ENCODE measurements at regions not wholly inside any gene's neighbourhood (a gene's known extent, or its start where the extent isn't known, plus 50 kb on each side); places are given as distances from the start of the nearest gene placed in this dataset.

DNA sequence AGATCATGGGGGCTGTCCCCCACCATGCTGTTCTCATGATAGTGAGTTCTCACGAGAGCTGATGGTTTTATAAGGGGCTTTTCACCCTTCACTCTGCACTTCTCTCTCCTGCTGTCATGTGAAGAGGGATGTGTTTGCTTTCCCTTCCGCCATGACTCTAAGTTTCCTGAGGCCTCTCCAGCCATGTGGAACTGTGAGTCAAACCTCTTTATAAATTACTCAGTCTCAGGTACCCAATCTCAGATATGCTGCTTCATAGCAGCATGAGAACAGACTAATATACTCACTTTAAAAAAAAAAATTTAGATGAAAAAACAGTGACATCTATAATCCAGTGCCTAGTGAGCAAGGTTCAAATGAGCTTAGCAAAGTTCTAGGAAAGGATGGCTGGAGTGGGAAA, 135.1 kb upstream of the RAB4A start:
- Mint-ChIP-seq H3K36me3 (ENCODE audit: low read depth) (peaks cover 24% of the 10 kb centered on the region), H3K27ac (no peak overlapping the region), H3K27me3 (peaks cover 19% of the 10 kb centered on the region), H3K4me3 (no peak overlapping the region), H3K9me3 (peaks cover 26% of the 10 kb centered on the region), H3K4me1 (ENCODE audit: low read depth) (peaks cover 81% of the 10 kb centered on the region)
- intact Hi-C loops (cut with micrococcal nuclease): loop anchor here (2.0 kb wide), 1 partner anchor 23 kb away; no protein-coding TSS in a partner anchor

DNA sequence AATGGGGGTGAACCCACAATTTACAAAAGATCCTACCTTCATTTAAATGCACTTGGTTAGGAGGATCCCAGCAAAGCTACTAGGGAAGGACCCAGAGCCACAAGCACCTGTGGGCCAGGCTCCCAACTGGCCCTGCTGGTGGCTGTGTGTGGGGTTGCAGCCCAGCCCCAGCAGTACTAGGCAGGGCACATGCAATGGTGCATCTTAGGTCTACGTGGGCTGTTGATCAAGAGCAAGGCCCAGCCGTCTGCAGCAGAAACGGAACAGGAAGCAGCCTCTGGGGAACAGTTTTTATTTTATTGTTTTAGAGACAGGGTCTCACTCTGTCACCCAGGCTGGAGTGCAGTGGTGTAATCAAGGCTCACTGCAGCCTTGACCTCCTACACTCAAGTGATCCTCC, 134.1 kb upstream of the RAB4A start:
- intact Hi-C loops (cut with micrococcal nuclease): no loop called here
- Mint-ChIP-seq H3K27ac (peak overlapping the region; percentile 75), H3K4me3 (peak overlapping the region; percentile 23), H3K4me1 (ENCODE audit: low read depth) (peaks cover 70% of the 10 kb centered on the region), H3K27me3 (peaks cover 11% of the 10 kb centered on the region), H3K9me3 (peaks cover 26% of the 10 kb centered on the region), H3K36me3 (ENCODE audit: low read depth) (peaks cover 24% of the 10 kb centered on the region)

DNA sequence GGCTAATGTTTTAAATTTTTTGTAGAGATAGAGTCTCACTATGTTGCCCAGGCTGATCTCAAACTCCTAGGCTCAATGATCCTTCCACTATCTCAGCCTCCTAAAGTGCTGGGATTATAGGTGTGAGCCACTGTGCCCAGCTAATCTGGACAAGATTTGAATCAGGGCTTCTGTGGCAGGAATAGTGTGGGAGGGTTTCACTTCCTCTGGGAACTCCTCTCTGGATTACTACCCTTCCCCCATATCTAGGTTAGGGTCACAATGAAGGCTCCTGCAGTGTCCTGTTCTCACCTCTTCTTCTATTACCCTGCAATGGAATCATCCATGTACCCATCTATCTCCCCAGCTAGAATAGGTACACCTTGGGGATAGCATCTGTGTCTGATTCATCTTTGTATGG, 133.6 kb upstream of the RAB4A start:
- peaks cover 67% of the 10 kb centered on the region for H3K4me1 Mint-ChIP-seq (ENCODE audit: low read depth)
- intact Hi-C loops (cut with micrococcal nuclease): no loop called here

DNA sequence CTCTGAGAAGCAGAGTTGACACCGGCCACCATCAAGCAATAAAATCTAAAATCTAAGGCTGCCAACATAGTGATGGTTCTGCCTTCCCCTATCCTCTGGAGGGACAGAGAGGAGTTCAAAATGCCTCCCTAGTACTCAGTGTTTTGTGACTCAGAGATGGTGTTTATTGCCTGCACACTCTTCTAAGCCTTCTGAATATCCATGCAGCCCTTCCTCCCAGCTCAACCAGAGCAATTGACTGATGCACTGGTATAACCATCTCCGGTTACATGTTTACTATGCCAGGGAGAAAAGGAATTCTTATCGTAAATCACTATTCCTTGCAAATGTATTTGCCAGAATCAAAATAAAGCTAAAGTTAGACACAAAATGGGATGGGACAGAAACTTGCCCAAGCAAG, 132.9 kb upstream of the RAB4A start:
- Mint-ChIP-seq H3K4me3 (no peak overlapping the region), H3K4me1 (ENCODE audit: low read depth) (peaks cover 64% of the 10 kb centered on the region), H3K9me3 (peaks cover 26% of the 10 kb centered on the region), H3K27ac (no peak overlapping the region), H3K27me3 (peaks cover 10% of the 10 kb centered on the region), H3K36me3 (ENCODE audit: low read depth) (peaks cover 24% of the 10 kb centered on the region)
- intact Hi-C loops (cut with micrococcal nuclease): no loop called here

More for the DNA sequence above, 133.6 kb upstream of the RAB4A start:
- peak overlapping the region; percentile 75 for H3K27ac Mint-ChIP-seq
- peak overlapping the region; percentile 23 for H3K4me3 Mint-ChIP-seq
- peaks cover 7% of the 10 kb centered on the region for H3K27me3 Mint-ChIP-seq
- peaks cover 26% of the 10 kb centered on the region for H3K9me3 Mint-ChIP-seq
- peaks cover 24% of the 10 kb centered on the region for H3K36me3 Mint-ChIP-seq (ENCODE audit: low read depth)

DNA sequence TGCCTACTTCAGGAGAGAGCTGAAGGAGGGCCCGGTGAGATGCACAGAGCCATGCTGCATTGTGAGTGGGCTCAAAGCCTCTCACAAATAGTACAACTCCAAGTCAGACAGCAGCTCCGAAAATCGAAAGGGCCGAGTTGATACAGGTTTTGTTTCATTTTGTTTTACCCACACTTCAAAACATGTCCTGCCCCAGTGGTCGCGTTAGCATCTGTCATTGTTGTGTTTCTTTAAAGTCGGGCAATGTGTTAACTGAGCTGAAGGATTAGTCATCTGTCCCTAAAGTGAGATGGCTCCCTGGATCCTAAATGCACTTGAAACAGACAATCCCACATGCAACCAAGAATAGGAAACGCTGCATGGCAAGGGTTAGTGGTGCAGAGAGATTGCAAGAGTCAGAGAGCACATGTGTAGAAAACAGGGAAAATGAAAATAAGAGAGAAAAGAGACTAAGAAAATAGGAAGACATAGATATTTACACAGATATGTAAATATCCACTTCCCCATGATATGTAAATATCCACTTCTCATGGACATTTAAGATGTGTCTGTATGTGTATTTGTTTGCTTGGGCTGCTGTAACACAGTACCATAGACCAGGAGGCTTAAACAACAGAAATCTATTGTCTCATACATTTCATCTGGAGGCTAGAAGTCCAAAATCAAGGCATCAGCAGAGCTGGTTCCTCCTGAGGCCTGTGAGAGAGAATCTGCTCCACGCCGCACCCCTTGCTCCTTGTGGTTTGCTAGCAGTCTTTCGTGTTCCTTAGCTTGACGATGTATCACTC, 131.4 kb upstream of the RAB4A start:
- H3K4me3 Mint-ChIP-seq: no peak overlapping the region
- intact Hi-C loops (cut with micrococcal nuclease): no loop called here
- peaks cover 11% of the 10 kb centered on the region for H3K27me3 Mint-ChIP-seq
- H3K27ac Mint-ChIP-seq: no peak overlapping the region
- H3K9me3 Mint-ChIP-seq: peaks cover 13% of the 10 kb centered on the region
- H3K4me1 Mint-ChIP-seq (ENCODE audit: low read depth): peaks cover 49% of the 10 kb centered on the region
- peaks cover 10% of the 10 kb centered on the region for H3K36me3 Mint-ChIP-seq (ENCODE audit: low read depth)

DNA sequence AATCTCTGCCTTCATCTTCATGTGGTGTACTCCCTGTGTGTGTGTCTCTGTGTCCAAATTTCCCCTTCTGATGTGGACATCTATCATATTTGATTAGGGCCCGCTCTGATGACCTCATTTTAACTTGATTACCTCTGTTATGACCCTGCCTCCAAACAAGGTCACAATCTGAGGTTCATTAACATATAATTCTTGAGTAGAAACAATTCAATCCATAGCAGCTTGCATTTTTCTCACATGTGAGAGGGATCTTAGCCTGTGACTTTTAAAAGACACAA, 130.9 kb upstream of the RAB4A start:
- H3K4me1 Mint-ChIP-seq (ENCODE audit: low read depth): peaks cover 45% of the 10 kb centered on the region
- no peak overlapping the region for H3K27ac Mint-ChIP-seq
- peaks cover 7% of the 10 kb centered on the region for H3K9me3 Mint-ChIP-seq
- intact Hi-C loops (cut with micrococcal nuclease): no loop called here
- H3K4me3 Mint-ChIP-seq: no peak overlapping the region
- H3K36me3 Mint-ChIP-seq (ENCODE audit: low read depth): peaks cover 5% of the 10 kb centered on the region
- peaks cover 11% of the 10 kb centered on the region for H3K27me3 Mint-ChIP-seq

DNA sequence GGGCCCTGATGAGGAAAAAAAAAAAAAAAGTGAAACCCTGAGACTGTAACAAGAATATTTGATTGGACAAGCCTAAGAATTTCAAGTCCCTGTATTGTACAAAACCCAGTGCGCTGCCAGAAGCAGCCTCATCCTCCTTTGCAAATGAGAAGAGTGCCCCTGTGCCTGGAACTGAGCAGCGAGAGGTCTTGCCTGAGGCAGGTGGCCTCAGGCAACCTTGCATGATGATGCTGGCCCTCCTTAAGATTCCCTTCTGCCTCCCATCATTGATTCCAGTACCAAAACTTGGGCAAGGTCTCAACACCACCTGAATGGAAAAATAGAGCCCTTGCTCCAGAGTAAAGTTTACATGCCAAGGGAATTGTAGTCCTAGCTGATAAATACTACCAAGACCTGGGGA, 129.6 kb upstream of the RAB4A start:
- H3K27ac Mint-ChIP-seq: no peak overlapping the region
- intact Hi-C loops (cut with micrococcal nuclease): no loop called here
- H3K4me1 Mint-ChIP-seq (ENCODE audit: low read depth): peaks cover 42% of the 10 kb centered on the region
- peaks cover 11% of the 10 kb centered on the region for H3K27me3 Mint-ChIP-seq
- H3K36me3 Mint-ChIP-seq (ENCODE audit: low read depth): no peaks in the 10 kb centered on the region
- H3K4me3 Mint-ChIP-seq: no peak overlapping the region
- H3K9me3 Mint-ChIP-seq: no peaks in the 10 kb centered on the region

DNA sequence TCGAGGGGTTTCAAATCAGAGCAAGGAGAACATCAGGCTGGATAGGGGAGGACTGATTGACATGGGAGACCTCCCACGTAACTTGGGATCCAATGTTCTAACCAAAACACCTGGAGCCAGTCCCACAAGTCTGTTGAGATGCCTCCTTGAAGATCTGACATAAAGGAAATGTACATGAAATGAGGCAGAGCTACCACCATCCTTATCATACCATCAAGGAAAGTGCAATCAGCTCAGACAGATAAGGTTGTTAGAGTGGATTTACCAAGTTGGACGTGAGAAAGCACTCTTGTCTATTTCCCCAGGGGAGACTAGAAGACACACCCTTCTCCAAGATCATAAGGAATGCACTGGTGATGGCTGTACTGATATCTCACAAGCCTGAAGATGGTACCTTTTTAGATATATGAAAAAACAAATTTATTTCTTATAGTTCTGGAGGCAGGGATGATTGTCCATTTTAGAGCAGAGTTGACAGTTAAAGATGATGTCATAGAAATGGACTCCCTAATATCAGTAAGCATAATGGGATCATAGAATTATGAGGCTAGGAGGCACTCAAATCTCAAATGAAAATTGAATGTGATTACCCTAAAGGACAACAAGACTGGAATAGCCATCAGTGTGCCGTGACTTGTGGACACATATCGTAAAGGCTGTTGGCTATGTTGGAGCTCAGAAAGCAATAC, 129.1 kb upstream of the RAB4A start:
- H3K36me3 Mint-ChIP-seq (ENCODE audit: low read depth): no peaks in the 10 kb centered on the region
- no peaks in the 10 kb centered on the region for H3K9me3 Mint-ChIP-seq
- no peak overlapping the region for H3K4me3 Mint-ChIP-seq
- intact Hi-C loops (cut with micrococcal nuclease): no loop called here
- H3K27me3 Mint-ChIP-seq: peaks cover 11% of the 10 kb centered on the region
- peaks cover 37% of the 10 kb centered on the region for H3K4me1 Mint-ChIP-seq (ENCODE audit: low read depth)
- peak overlapping the region; percentile 12 for H3K27ac Mint-ChIP-seq

DNA sequence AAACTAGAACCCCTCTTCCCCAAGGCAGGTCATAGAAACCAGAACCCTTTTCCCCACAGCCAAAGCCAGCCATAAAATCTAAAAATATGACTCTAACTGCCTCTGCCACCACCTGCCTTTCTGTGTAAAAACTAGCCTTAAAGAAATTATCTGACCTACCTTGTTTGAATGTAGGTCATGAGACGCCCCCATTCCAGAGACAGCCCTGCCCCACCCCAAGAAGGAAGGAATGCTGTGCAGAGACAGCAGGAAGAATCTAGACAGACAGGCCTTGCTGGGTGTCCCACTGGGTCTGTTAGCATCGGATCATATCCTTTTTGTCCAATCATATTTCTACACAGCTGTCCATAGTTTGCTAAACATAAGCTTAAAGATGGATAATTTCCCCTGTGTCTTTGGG, 128.4 kb upstream of the RAB4A start:
- H3K27ac Mint-ChIP-seq: peak overlapping the region; percentile 12
- H3K4me3 Mint-ChIP-seq: no peak overlapping the region
- peaks cover 11% of the 10 kb centered on the region for H3K27me3 Mint-ChIP-seq

DNA sequence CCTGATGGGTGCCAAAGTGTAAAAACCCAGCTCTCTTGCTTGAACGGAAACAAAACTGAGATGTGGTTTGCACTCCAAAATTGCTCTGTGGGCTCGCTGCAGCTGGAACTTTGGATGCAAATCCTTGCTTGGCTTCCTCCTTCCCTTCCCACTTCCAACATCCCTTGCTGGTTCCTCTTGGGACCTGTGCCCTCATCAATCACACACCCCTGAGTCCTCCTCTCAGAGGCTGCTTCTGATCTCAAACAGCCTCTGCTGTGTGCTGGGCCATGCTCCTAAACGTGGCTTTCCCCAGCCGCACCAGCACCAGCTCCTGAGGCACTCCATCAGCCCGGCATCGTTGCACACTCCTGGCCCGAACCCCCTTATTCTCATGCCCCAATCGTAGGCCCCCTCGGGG, 124.3 kb upstream of the RAB4A start:
- H3K4me3 Mint-ChIP-seq: no peak overlapping the region
- H3K27ac Mint-ChIP-seq: peak overlapping the region; percentile 2
- intact Hi-C loops (cut with micrococcal nuclease): no loop called here
- peaks cover 8% of the 10 kb centered on the region for H3K27me3 Mint-ChIP-seq
- no peaks in the 10 kb centered on the region for H3K9me3 Mint-ChIP-seq
- H3K4me1 Mint-ChIP-seq (ENCODE audit: low read depth): peaks cover 5% of the 10 kb centered on the region
- no peaks in the 10 kb centered on the region for H3K36me3 Mint-ChIP-seq (ENCODE audit: low read depth)

More for the DNA sequence above, 128.4 kb upstream of the RAB4A start:
- no peaks in the 10 kb centered on the region for H3K9me3 Mint-ChIP-seq
- H3K4me1 Mint-ChIP-seq (ENCODE audit: low read depth): peaks cover 30% of the 10 kb centered on the region
- H3K36me3 Mint-ChIP-seq (ENCODE audit: low read depth): no peaks in the 10 kb centered on the region
- intact Hi-C loops (cut with micrococcal nuclease): no loop called here

DNA sequence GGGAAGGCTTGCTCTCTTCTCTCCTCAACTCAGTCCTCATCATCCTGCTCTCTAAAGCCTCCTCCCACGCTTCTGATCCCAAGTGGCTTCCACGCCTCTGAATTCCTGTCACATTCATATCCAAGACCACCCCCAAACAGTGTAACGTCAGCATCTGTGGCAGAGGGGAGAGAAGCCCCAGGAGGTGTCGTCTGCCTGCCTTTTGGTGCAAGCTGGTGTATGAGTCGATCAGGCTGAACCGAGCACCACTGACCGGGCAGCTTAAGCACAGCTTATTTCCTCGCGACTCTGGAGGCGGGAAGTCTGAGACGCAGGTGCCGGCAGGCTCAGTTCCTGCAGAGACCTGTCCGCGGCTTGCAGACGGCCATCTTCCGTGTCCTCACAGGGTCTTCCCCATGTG, 123.8 kb upstream of the RAB4A start:
- Mint-ChIP-seq H3K27ac (peak overlapping the region; percentile 2), H3K36me3 (ENCODE audit: low read depth) (no peaks in the 10 kb centered on the region), H3K4me1 (ENCODE audit: low read depth) (peaks cover 9% of the 10 kb centered on the region), H3K4me3 (no peak overlapping the region), H3K27me3 (peaks cover 8% of the 10 kb centered on the region), H3K9me3 (no peaks in the 10 kb centered on the region)
- intact Hi-C loops (cut with micrococcal nuclease): no loop called here

DNA sequence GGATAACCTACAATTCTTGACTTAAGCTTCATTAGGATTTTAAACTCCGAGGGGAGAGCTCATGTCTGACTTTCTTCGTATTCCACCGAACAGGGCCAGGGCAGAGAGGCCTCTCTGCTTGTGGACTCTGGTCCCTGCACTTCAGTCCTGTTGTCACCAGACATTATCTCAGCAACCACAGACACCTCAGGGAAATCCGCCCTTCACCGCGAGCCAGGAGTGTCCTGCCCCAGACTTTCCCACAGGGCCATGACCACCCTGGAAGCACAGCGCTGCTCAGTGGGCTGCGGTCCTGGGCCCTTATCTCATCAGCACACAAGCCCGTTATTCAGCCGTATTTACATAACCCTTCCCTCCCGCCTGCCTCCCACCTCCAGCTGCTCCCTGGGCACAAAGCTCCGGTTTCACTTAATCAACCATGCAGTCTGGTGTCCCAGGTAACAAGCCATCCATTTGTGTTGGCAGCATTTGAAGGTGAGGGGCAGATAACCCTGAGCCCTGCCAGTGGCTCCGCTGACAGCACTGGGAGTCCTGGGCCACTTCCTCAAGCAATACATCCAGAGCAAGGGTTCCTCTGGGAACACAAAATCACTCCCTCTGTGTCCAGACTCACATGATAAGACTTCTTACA, 122.8 kb upstream of the RAB4A start:
- H3K36me3 Mint-ChIP-seq (ENCODE audit: low read depth): no peaks in the 10 kb centered on the region
- H3K27ac Mint-ChIP-seq: peak overlapping the region; percentile 23
- peaks cover 2% of the 10 kb centered on the region for H3K27me3 Mint-ChIP-seq
- H3K9me3 Mint-ChIP-seq: no peaks in the 10 kb centered on the region
- intact Hi-C loops (cut with micrococcal nuclease): no loop called here
- H3K4me3 Mint-ChIP-seq: no peak overlapping the region
- H3K4me1 Mint-ChIP-seq (ENCODE audit: low read depth): peaks cover 11% of the 10 kb centered on the region

DNA sequence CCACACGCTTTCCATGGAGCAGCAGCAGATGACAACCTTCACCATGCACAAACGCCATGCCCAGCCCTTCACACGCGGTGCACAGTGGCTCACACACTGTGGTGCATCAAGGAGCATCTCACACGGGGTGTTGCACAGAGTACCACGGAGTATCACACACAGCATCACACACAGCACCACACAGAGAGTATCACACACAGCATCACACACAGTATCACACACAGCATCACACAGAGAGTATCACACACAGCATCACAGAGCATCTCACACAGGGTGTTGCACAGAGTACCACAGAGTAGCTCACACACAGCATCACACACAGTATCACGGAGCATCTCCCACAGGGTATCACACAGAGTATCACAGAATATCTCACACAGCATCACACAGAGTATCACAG, 122.2 kb upstream of the RAB4A start:
- H3K27me3 Mint-ChIP-seq: peaks cover 2% of the 10 kb centered on the region
- H3K9me3 Mint-ChIP-seq: no peaks in the 10 kb centered on the region
- no peak overlapping the region for H3K27ac Mint-ChIP-seq
- no peak overlapping the region for H3K4me3 Mint-ChIP-seq
- peaks cover 11% of the 10 kb centered on the region for H3K4me1 Mint-ChIP-seq (ENCODE audit: low read depth)
- intact Hi-C loops (cut with micrococcal nuclease): no loop called here
- H3K36me3 Mint-ChIP-seq (ENCODE audit: low read depth): no peaks in the 10 kb centered on the region

DNA sequence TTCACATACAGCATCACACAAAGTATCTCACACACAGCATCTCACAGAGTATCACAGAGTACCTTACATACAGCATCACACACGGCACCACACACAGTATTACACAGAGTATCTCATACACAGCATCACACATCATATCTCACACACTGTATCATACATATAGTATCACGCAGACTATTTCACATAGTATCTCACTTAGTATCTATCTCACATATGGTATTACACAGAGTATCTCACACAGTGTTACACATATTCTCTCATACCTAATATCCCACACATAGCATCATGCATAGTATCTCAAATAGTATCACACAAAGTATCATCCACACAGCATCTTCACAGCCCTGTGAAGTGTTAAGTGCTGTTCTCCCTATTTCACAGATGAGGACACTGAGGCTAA, 121.5 kb upstream of the RAB4A start:
- Mint-ChIP-seq H3K4me1 (ENCODE audit: low read depth) (peaks cover 14% of the 10 kb centered on the region), H3K36me3 (ENCODE audit: low read depth) (no peaks in the 10 kb centered on the region), H3K9me3 (no peaks in the 10 kb centered on the region), H3K4me3 (no peak overlapping the region), H3K27me3 (no peaks in the 10 kb centered on the region), H3K27ac (no peak overlapping the region)
- intact Hi-C loops (cut with micrococcal nuclease): no loop called here
